ENCODE measurements at regions not wholly inside any gene's neighbourhood (a gene's known extent, or its start where the extent isn't known, plus 50 kb on each side); places are given as distances from the start of the nearest gene placed in this dataset.

GRCh38 chr12:115362339-115362976, 678.5 kb upstream of the TBX3 start:
- H3K27ac ChIP-seq: no peak overlapping the region
- no peaks in the 10 kb centered on the region for H3K4me1 ChIP-seq (ENCODE audit: control insufficient read depth in 1 of 2, insufficient read depth in 1 of 2, low read depth in 1 of 2, low read length in 1 of 2)
- no peaks in the 10 kb centered on the region for H3K36me3 ChIP-seq
- H3K27me3 ChIP-seq: no peaks in the 10 kb centered on the region
- no peak overlapping the region for H3K4me3 ChIP-seq (ENCODE audit: low read depth in 1 of 2, low read length in 1 of 2)
- TF ChIP-seq, protein P1, sequence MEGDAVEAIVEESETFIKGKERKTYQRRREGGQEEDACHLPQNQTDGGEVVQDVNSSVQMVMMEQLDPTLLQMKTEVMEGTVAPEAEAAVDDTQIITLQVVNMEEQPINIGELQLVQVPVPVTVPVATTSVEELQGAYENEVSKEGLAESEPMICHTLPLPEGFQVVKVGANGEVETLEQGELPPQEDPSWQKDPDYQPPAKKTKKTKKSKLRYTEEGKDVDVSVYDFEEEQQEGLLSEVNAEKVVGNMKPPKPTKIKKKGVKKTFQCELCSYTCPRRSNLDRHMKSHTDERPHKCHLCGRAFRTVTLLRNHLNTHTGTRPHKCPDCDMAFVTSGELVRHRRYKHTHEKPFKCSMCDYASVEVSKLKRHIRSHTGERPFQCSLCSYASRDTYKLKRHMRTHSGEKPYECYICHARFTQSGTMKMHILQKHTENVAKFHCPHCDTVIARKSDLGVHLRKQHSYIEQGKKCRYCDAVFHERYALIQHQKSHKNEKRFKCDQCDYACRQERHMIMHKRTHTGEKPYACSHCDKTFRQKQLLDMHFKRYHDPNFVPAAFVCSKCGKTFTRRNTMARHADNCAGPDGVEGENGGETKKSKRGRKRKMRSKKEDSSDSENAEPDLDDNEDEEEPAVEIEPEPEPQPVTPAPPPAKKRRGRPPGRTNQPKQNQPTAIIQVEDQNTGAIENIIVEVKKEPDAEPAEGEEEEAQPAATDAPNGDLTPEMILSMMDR (IDR thresholded peaks at IDR 0.05): no peak
- no peaks in the 10 kb centered on the region for H3K9me3 ChIP-seq

DNA sequence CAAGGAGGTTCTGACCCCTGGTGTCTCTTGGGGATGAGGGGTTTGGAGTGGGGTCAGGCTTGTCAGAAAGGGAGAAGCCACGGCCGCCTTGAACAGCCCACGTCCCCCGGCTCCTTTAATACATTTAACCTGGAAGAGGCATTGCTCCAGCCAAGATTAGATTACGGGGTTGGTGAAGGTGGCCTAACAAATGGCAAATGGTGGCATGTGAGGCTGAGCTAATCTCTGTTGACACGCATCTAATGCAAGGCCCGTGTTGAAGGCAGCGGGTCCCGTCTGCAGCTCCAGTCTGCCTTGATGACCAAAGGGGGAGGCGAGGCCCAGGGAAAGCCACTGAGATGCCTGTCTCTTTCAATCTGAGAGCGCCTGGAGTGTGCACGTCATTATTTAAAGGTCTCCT, 673.7 kb upstream of the TBX3 start:
- no peaks in the 10 kb centered on the region for H3K27me3 ChIP-seq
- H3K4me3 ChIP-seq (ENCODE audit: low read depth in 1 of 2, low read length in 1 of 2): no peak overlapping the region
- no peaks in the 10 kb centered on the region for H3K4me1 ChIP-seq (ENCODE audit: control insufficient read depth in 1 of 2, insufficient read depth in 1 of 2, low read depth in 1 of 2, low read length in 1 of 2)
- no peak overlapping the region for H3K27ac ChIP-seq
- TF ChIP-seq, protein P1 (IDR thresholded peaks at IDR 0.05): no peak
- no peaks in the 10 kb centered on the region for H3K36me3 ChIP-seq
- no peaks in the 10 kb centered on the region for H3K9me3 ChIP-seq

DNA sequence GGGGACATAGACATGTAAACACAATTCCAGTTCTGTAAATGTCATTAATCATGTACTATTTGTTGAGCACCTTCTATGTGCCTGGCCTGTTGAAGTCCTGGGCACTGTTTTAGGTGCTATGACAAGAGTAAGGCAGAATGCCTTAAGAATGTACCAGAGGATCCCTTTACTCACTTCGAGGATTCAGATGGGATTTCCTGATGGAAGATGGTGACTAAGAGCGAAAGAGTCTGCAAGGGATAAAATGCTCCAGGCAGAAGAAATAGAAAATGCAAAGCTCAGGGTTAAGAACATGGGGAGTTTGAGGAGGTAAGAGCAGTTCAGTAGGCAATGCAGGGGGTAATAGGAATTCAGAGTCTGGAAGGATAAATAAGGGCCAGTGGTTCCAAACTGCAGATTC, 671.3 kb upstream of the TBX3 start:
- H3K27ac ChIP-seq: no peak overlapping the region
- TF ChIP-seq, protein P1 (IDR thresholded peaks at IDR 0.05): no peak
- H3K36me3 ChIP-seq: no peaks in the 10 kb centered on the region
- no peak overlapping the region for H3K4me3 ChIP-seq (ENCODE audit: low read depth in 1 of 2, low read length in 1 of 2)
- H3K9me3 ChIP-seq: no peaks in the 10 kb centered on the region
- H3K27me3 ChIP-seq: no peaks in the 10 kb centered on the region
- no peaks in the 10 kb centered on the region for H3K4me1 ChIP-seq (ENCODE audit: control insufficient read depth in 1 of 2, insufficient read depth in 1 of 2, low read depth in 1 of 2, low read length in 1 of 2)

GRCh38 chr12:115354007-115354890, 670.3 kb upstream of the TBX3 start:
- Histone ChIP-seq H3K27ac (no peak overlapping the region), H3K4me3 (ENCODE audit: low read depth in 1 of 2, low read length in 1 of 2) (no peak overlapping the region)

GRCh38 chr12:115353467-115353866, 669.5 kb upstream of the TBX3 start:
- H3K4me1 ChIP-seq (ENCODE audit: control insufficient read depth in 1 of 2, insufficient read depth in 1 of 2, low read depth in 1 of 2, low read length in 1 of 2): no peaks in the 10 kb centered on the region
- no peak overlapping the region for H3K27ac ChIP-seq
- no peaks in the 10 kb centered on the region for H3K27me3 ChIP-seq
- no peaks in the 10 kb centered on the region for H3K36me3 ChIP-seq
- TF ChIP-seq, protein P1 (IDR thresholded peaks at IDR 0.05): no peak
- H3K9me3 ChIP-seq: no peaks in the 10 kb centered on the region
- no peak overlapping the region for H3K4me3 ChIP-seq (ENCODE audit: low read depth in 1 of 2, low read length in 1 of 2)

More at GRCh38 chr12:115354007-115354890, 670.3 kb upstream of the TBX3 start:
- Histone ChIP-seq H3K27me3 (no peaks in the 10 kb centered on the region), H3K9me3 (no peaks in the 10 kb centered on the region), H3K36me3 (no peaks in the 10 kb centered on the region), H3K4me1 (ENCODE audit: control insufficient read depth in 1 of 2, insufficient read depth in 1 of 2, low read depth in 1 of 2, low read length in 1 of 2) (no peaks in the 10 kb centered on the region)
- TF ChIP-seq, protein P1 (IDR thresholded peaks at IDR 0.05): no peak
